HG03095 (cell line): ENCODE measurements at regions not wholly inside any gene's neighbourhood (a gene's known extent, or its start where the extent isn't known, plus 50 kb on each side); places are given as distances from the start of the nearest gene placed in this dataset.
"Not testable (repeated sequence)": the region's sequence is repeated elsewhere in the genome, so short reads cannot be mapped to it uniquely, and the experiment has no call there.

Experiments used
- ATAC-seq: cut with Tn5 transposase; IDR thresholded peaks from one replicate; pipeline ENCODE4 v1.9.1; 2021; ENCODE audit warnings: moderate library complexity; ENCODE audit not compliant: unreplicated experiment

- no peak for ATAC-seq
These were observed 131.3 kb downstream of the LPIN1 start for GRCh38 chr2:11877764-11878163.

GRCh38 chr2:11885253-11885652 lies 138.8 kb downstream of the LPIN1 start:
- ATAC-seq = not testable (repeated sequence)

- not testable (repeated sequence) for ATAC-seq
These were observed 140.5 kb downstream of the LPIN1 start for GRCh38 chr2:11886899-11887298.

- no peak for ATAC-seq
These were observed 142.8 kb downstream of the LPIN1 start for GRCh38 chr2:11889101-11889850.

GRCh38 chr2:11889854-11890253 lies 143.4 kb downstream of the LPIN1 start:
- ATAC-seq = no peak

GRCh38 chr2:11891028-11891427 lies 144.6 kb downstream of the LPIN1 start:
- ATAC-seq = no peak

GRCh38 chr2:11891671-11892440 lies 145.4 kb downstream of the LPIN1 start:
- no peak for ATAC-seq

- ATAC-seq = no peak
These were observed 150.0 kb downstream of the LPIN1 start for GRCh38 chr2:11896386-11896785.

- ATAC-seq = no peak
These were observed 152.1 kb downstream of the LPIN1 start for GRCh38 chr2:11898576-11898975.

- ATAC-seq = no peak
These were observed 152.9 kb downstream of the LPIN1 start for GRCh38 chr2:11899264-11899818.

- ATAC-seq = not testable (repeated sequence)
These were observed 154.5 kb downstream of the LPIN1 start for GRCh38 chr2:11900891-11901290.

- no peak for ATAC-seq
These were observed 155.1 kb downstream of the LPIN1 start for GRCh38 chr2:11901351-11902069.

- no peak for ATAC-seq
These were observed 156.7 kb downstream of the LPIN1 start for GRCh38 chr2:11903085-11903606.

- no peak for ATAC-seq
These were observed 157.6 kb downstream of the LPIN1 start for GRCh38 chr2:11904029-11904428.

GRCh38 chr2:11904941-11905340 lies 158.5 kb downstream of the LPIN1 start:
- ATAC-seq = no peak

- ATAC-seq = no peak
These were observed 160.8 kb downstream of the LPIN1 start for GRCh38 chr2:11907190-11907589.

GRCh38 chr2:11910971-11911370 lies 164.5 kb downstream of the LPIN1 start:
- ATAC-seq = no peak

- no peak for ATAC-seq
These were observed 166.5 kb downstream of the LPIN1 start for GRCh38 chr2:11912980-11913379.

GRCh38 chr2:11914455-11914854 lies 168.0 kb downstream of the LPIN1 start:
- ATAC-seq = no peak

GRCh38 chr2:11915650-11916049 lies 169.2 kb downstream of the LPIN1 start:
- no peak for ATAC-seq

- ATAC-seq = no peak
These were observed 173.5 kb downstream of the LPIN1 start for GRCh38 chr2:11919953-11920352.
